ENCODE measurements at regions not wholly inside any gene's neighbourhood (a gene's known extent, or its start where the extent isn't known, plus 50 kb on each side); places are given as distances from the start of the nearest gene placed in this dataset.

GRCh38 chr15:38102972-38103371, 149.7 kb upstream of the SPRED1 start:
- Mint-ChIP-seq H3K27me3 (ENCODE audit: low read depth in 3 of 3) (peaks cover 0 to 16% (median 6%) of the 10 kb centered on the region in 3 donors), H3K4me3 (no peak overlapping the region), H3K27ac (no peak overlapping the region), H3K4me1 (no peaks in the 10 kb centered on the region), H3K36me3 (no peaks in the 10 kb centered on the region), H3K9me3 (peaks cover 0 to 9% (median 4%) of the 10 kb centered on the region in 7 donors)
- H3K27ac ChIP-seq (ENCODE audit: low read depth in 1 of 2, low read length in 2 of 2) = no peak overlapping the region
- no peak overlapping the region for H3K9ac ChIP-seq (ENCODE audit: insufficient read depth, low read length, poor library complexity, severe bottlenecking)
- WGBS (ENCODE audit: insufficient coverage) = no CpG with 5 or more reads among the region's 1 CpG
- peaks cover 0 to 4% of the 10 kb centered on the region in 2 donors for H3K27me3 ChIP-seq (ENCODE audit: control insufficient read depth in 2 of 2, insufficient read depth in 2 of 2, low read length in 2 of 2)
- no peaks in the 10 kb centered on the region for H3K4me1 ChIP-seq (ENCODE audit: control insufficient read depth in 1 of 2, insufficient read depth in 2 of 2, low read length in 2 of 2)
- no peak overlapping the region for H2AFZ ChIP-seq (ENCODE audit: insufficient read depth, low read depth, low read length, poor library complexity, severe bottlenecking)
- no peaks in the 10 kb centered on the region for H3K79me2 ChIP-seq (ENCODE audit: insufficient read depth, low read length)
- H4K20me1 ChIP-seq (ENCODE audit: insufficient read depth, low read length) = no peaks in the 10 kb centered on the region
- no peak overlapping the region for H3K4me2 ChIP-seq (replicated peaks; ENCODE audit: extremely low read depth, low read length, poor library complexity, severe bottlenecking)
- H3K9me3 ChIP-seq (replicated peaks in 1 of 2; ENCODE audit: control insufficient read depth in 1 of 2, insufficient read depth in 1 of 2, low read length in 2 of 2) = no peaks in the 10 kb centered on the region
- DNase-seq = no peak
- intact Hi-C loops (cut with micrococcal nuclease) = no loop called here
- no peak overlapping the region for H3K4me3 ChIP-seq (replicated peaks in 1 of 3; ENCODE audit: low read depth in 2 of 3, low read length in 3 of 3)
- TF ChIP-seq CTCF (IDR thresholded peaks at IDR 0.05) = no peak
- H3K36me3 ChIP-seq (replicated peaks in 1 of 2; ENCODE audit: control insufficient read depth in 1 of 2, insufficient read depth in 2 of 2, low read length in 2 of 2) = no peaks in the 10 kb centered on the region

GRCh38 chr15:38103564-38103963, 149.1 kb upstream of the SPRED1 start:
- intact Hi-C loops (cut with micrococcal nuclease) = no loop called here
- no peak overlapping the region for H3K27ac ChIP-seq (ENCODE audit: low read depth in 1 of 2, low read length in 2 of 2)
- no peak overlapping the region for H3K27ac Mint-ChIP-seq
- DNase-seq = no peak
- no peak overlapping the region for H3K4me3 Mint-ChIP-seq
- H3K9me3 ChIP-seq (replicated peaks in 1 of 2; ENCODE audit: control insufficient read depth in 1 of 2, insufficient read depth in 1 of 2, low read length in 2 of 2) = no peaks in the 10 kb centered on the region
- no peaks in the 10 kb centered on the region for H4K20me1 ChIP-seq (ENCODE audit: insufficient read depth, low read length)
- H3K79me2 ChIP-seq (ENCODE audit: insufficient read depth, low read length) = no peaks in the 10 kb centered on the region
- peaks cover 0 to 8% (median 4%) of the 10 kb centered on the region in 7 donors for H3K9me3 Mint-ChIP-seq
- no peak overlapping the region for H3K4me2 ChIP-seq (replicated peaks; ENCODE audit: extremely low read depth, low read length, poor library complexity, severe bottlenecking)
- no peak for TF ChIP-seq CTCF (IDR thresholded peaks at IDR 0.05)
- H3K4me3 ChIP-seq (replicated peaks in 1 of 3; ENCODE audit: low read depth in 2 of 3, low read length in 3 of 3) = no peak overlapping the region
- peaks cover 0 to 4% of the 10 kb centered on the region in 2 donors for H3K27me3 ChIP-seq (ENCODE audit: control insufficient read depth in 2 of 2, insufficient read depth in 2 of 2, low read length in 2 of 2)
- H3K36me3 Mint-ChIP-seq = no peaks in the 10 kb centered on the region
- no peak overlapping the region for H2AFZ ChIP-seq (ENCODE audit: insufficient read depth, low read depth, low read length, poor library complexity, severe bottlenecking)
- H3K9ac ChIP-seq (ENCODE audit: insufficient read depth, low read length, poor library complexity, severe bottlenecking) = no peak overlapping the region
- peaks cover 0 to 16% (median 6%) of the 10 kb centered on the region in 3 donors for H3K27me3 Mint-ChIP-seq (ENCODE audit: low read depth in 3 of 3)
- no CpG with 5 or more reads among the region's 1 CpG for WGBS (ENCODE audit: insufficient coverage)
- no peaks in the 10 kb centered on the region for H3K4me1 Mint-ChIP-seq
- H3K4me1 ChIP-seq (ENCODE audit: control insufficient read depth in 1 of 2, insufficient read depth in 2 of 2, low read length in 2 of 2) = no peaks in the 10 kb centered on the region
- H3K36me3 ChIP-seq (replicated peaks in 1 of 2; ENCODE audit: control insufficient read depth in 1 of 2, insufficient read depth in 2 of 2, low read length in 2 of 2) = no peaks in the 10 kb centered on the region

All from CD14-positive monocyte (primary cell).